HL-60 (cell line): ENCODE measurements at regions not wholly inside any gene's neighbourhood (a gene's known extent, or its start where the extent isn't known, plus 50 kb on each side); places are given as distances from the start of the nearest gene placed in this dataset.

ENCODE experiments used
- GABPA ChIP-seq: IDR thresholded peaks from 2 replicates; pipeline ENCODE4 v1.6.1; 2012; ENCODE audit warnings: low read depth
- POLR2AphosphoS5 ChIP-seq: IDR thresholded peaks from 2 replicates; pipeline ENCODE4 v1.6.1; 2012; ENCODE audit warnings: low read depth
- REST ChIP-seq: IDR thresholded peaks from 2 replicates; pipeline ENCODE4 v1.6.1; 2012; ENCODE audit warnings: low read depth; ENCODE audit not compliant: insufficient replicate concordance
- SPI1 ChIP-seq: IDR thresholded peaks from 2 replicates; pipeline ENCODE4 v1.6.1; 2012; ENCODE audit warnings: low read depth, mild to moderate bottlenecking, borderline replicate concordance
- TF ChIP-seq, protein P1 (sequence below): IDR thresholded peaks from one replicate; pipeline ENCODE4 v1.5.1; 2011; ENCODE audit warnings: low read length, control low read depth, inconsistent platforms; ENCODE audit not compliant: insufficient read depth

DNA sequence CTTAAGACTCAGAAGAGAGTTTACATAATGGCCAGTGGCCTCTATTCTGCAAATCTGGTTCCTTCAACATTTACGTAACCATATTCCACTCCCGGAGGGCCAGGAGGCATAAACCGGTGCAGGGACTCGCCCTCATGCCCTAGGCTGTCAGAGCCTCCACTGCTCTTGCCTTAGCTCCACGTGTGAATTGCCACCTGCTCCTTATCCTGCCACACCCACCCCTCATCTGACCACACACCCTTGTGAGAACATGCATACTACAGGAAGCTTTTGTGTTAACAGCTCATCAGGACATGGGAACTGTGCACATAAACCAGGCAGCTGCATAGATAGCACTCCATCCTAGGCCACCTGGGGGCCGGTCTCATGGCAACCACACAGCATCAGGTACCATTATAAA is 146.7 kb upstream of the PFKP start:
- TF ChIP-seq, protein P1, sequence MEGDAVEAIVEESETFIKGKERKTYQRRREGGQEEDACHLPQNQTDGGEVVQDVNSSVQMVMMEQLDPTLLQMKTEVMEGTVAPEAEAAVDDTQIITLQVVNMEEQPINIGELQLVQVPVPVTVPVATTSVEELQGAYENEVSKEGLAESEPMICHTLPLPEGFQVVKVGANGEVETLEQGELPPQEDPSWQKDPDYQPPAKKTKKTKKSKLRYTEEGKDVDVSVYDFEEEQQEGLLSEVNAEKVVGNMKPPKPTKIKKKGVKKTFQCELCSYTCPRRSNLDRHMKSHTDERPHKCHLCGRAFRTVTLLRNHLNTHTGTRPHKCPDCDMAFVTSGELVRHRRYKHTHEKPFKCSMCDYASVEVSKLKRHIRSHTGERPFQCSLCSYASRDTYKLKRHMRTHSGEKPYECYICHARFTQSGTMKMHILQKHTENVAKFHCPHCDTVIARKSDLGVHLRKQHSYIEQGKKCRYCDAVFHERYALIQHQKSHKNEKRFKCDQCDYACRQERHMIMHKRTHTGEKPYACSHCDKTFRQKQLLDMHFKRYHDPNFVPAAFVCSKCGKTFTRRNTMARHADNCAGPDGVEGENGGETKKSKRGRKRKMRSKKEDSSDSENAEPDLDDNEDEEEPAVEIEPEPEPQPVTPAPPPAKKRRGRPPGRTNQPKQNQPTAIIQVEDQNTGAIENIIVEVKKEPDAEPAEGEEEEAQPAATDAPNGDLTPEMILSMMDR = no peak
- TF ChIP-seq POLR2AphosphoS5 (no peak), REST (no peak), GABPA (no peak), SPI1 (no peak)
